Uterus (tissue), 2 donors: ENCODE measurements at regions not wholly inside any gene's neighbourhood (a gene's known extent, or its start where the extent isn't known, plus 50 kb on each side); places are given as distances from the start of the nearest gene placed in this dataset.

Source experiments
- CTCF ChIP-seq, 4 experiments: fragments of 200-600 bp in 2 of 4; fragments of 450-650 bp in 2 of 4; sonication (generic) in 2 of 4; IDR thresholded peaks; one replicate each; pipeline ENCODE4 v1.5.1; 2016 to 2019; ENCODE audit warnings: antibody characterized with exemption in 4 of 4, mild to moderate bottlenecking in 2 of 4, moderate library complexity in 1 of 4
- POLR2A ChIP-seq, 2 donors: fragments of 450-650 bp; IDR thresholded peaks; one replicate each; pipeline ENCODE4 v1.6.1; 2016; ENCODE audit warnings: antibody characterized with exemption in 2 of 2, mild to moderate bottlenecking in 1 of 2, moderate library complexity in 1 of 2

- no peak for TF ChIP-seq CTCF (IDR thresholded peaks at IDR 0.05)
- no peak for TF ChIP-seq POLR2A (IDR thresholded peaks at IDR 0.05)
Observed at GRCh38 chr22:34070531-34070930, 150.3 kb upstream of the LARGE1 start.
